SK-N-SH treated with all-trans-retinoic acid at 6 μM for 48 hours (cell line): ENCODE measurements at regions not wholly inside any gene's neighbourhood (a gene's known extent, or its start where the extent isn't known, plus 50 kb on each side); places are given as distances from the start of the nearest gene placed in this dataset.

Experiments used
- BACH2 ChIP-seq: fragments of 250-450 bp; sonication (Bioruptor Pico); IDR thresholded peaks from 2 replicates; pipeline ENCODE4 v1.9.0; 2021; ENCODE audit warnings: mild to moderate bottlenecking, borderline replicate concordance
- CREB5 ChIP-seq: fragments of 250-450 bp; sonication (Bioruptor Pico); IDR thresholded peaks from 2 replicates; pipeline ENCODE4 v1.5.1; 2020; ENCODE audit warnings: low read depth, mild to moderate bottlenecking, moderate library complexity
- CSRNP3 ChIP-seq: fragments of 250-450 bp; sonication (Bioruptor Pico); IDR thresholded peaks from 2 replicates; pipeline ENCODE4 v1.5.1; 2021; ENCODE audit warnings: mild to moderate bottlenecking, moderate library complexity
- ESRRG ChIP-seq: fragments of 250-450 bp; sonication (Bioruptor Pico); IDR thresholded peaks from 2 replicates; pipeline ENCODE4 v1.6.1; 2021; ENCODE audit warnings: mild to moderate bottlenecking
- ISL1 ChIP-seq: fragments of 250-450 bp; sonication (Bioruptor Pico); IDR thresholded peaks from 2 replicates; pipeline ENCODE4 v2.1.2; 2022; ENCODE audit warnings: mild to moderate bottlenecking, moderate library complexity
- OSR1 ChIP-seq: fragments of 250-450 bp; sonication (Bioruptor Pico); IDR thresholded peaks from 2 replicates; pipeline ENCODE4 v1.8.0; 2022; ENCODE audit warnings: moderate library complexity, mild to moderate bottlenecking, inconsistent platforms
- PATZ1 ChIP-seq: fragments of 250-450 bp; sonication (Bioruptor Pico); IDR thresholded peaks from 2 replicates; pipeline ENCODE4 v1.8.0; 2020; ENCODE audit warnings: mild to moderate bottlenecking, moderate library complexity, borderline replicate concordance
- PPARA ChIP-seq: fragments of 250-450 bp; sonication (Bioruptor Pico); IDR thresholded peaks from 2 replicates; pipeline ENCODE4 v1.5.0; 2020; ENCODE audit warnings: mild to moderate bottlenecking, borderline replicate concordance
- RARB ChIP-seq: fragments of 250-450 bp; sonication (Bioruptor Pico); IDR thresholded peaks from 2 replicates; pipeline ENCODE4 v1.8.0; 2021; ENCODE audit warnings: mild to moderate bottlenecking, moderate library complexity
- SNAI2 ChIP-seq: fragments of 250-450 bp; sonication (Bioruptor Pico); IDR thresholded peaks from 2 replicates; pipeline ENCODE4 v1.5.0; 2020; ENCODE audit warnings: mild to moderate bottlenecking, moderate library complexity
- ZFP3 ChIP-seq: fragments of 250-450 bp; sonication (Bioruptor Pico); IDR thresholded peaks from 2 replicates; pipeline ENCODE4 v1.5.0; 2020; ENCODE audit warnings: mild to moderate bottlenecking, moderate library complexity
- ZFP30 ChIP-seq: fragments of 450-650 bp; formaldehyde crosslinking; IDR thresholded peaks from 2 replicates; pipeline ENCODE4 v1.5.0; 2022; ENCODE audit warnings: mild to moderate bottlenecking, moderate library complexity
- ZNF565 ChIP-seq: fragments of 450-650 bp; formaldehyde crosslinking; conservative IDR thresholded peaks from 2 replicates; pipeline ENCODE4 v1.5.0; 2020; ENCODE audit warnings: low read depth, mild to moderate bottlenecking, moderate library complexity
- ZNF8 ChIP-seq: fragments of 450-650 bp; formaldehyde crosslinking; IDR thresholded peaks from 2 replicates; pipeline ENCODE4 v1.5.0; 2020; ENCODE audit warnings: mild to moderate bottlenecking, moderate library complexity

- no peak for TF ChIP-seq ESRRG (CRISPR knock-in tag)
- no peak for TF ChIP-seq PPARA (CRISPR knock-in tag)
- no peak for TF ChIP-seq ZNF8
- TF ChIP-seq RARB (CRISPR knock-in tag), result no peak
- no peak for TF ChIP-seq PATZ1 (CRISPR knock-in tag)
- TF ChIP-seq BACH2 (CRISPR knock-in tag), result no peak
- no peak for TF ChIP-seq OSR1 (CRISPR knock-in tag)
- TF ChIP-seq ISL1 (CRISPR knock-in tag), result no peak
- TF ChIP-seq ZFP3 (CRISPR knock-in tag), result no peak
- TF ChIP-seq CSRNP3, result no peak
- no peak for TF ChIP-seq SNAI2
- no peak for TF ChIP-seq ZNF565 (CRISPR knock-in tag)
- TF ChIP-seq ZFP30 (CRISPR knock-in tag), result no peak
- no peak for TF ChIP-seq CREB5 (CRISPR knock-in tag)
Measured at GRCh38 chr2:65781756-65782155, 349.4 kb upstream of the SPRED2 start.
